ENCODE measurements at regions not wholly inside any gene's neighbourhood (a gene's known extent, or its start where the extent isn't known, plus 50 kb on each side); places are given as distances from the start of the nearest gene placed in this dataset.

GRCh38 chr17:79186406-79186805 lies 111.8 kb downstream of the ENGASE start:
- TF ChIP-seq POLR2AphosphoS5 (IDR thresholded peaks at IDR 0.05) (no peak), POLR2A (IDR thresholded peaks at IDR 0.05) (no peak), CTCF (IDR thresholded peaks at IDR 0.05 in 8 of 11, conservative IDR thresholded peaks at IDR 0.05 in 3 of 11) (no peak)
- peaks cover 6 to 19% (median 8%) of the 10 kb centered on the region in 6 donors for H3K4me1 ChIP-seq
- no peak overlapping the region for H3K4me3 ChIP-seq
- intact Hi-C loops (cut with DNase I; ENCODE audit: low total_unique reads): loop anchor here (5.0 kb wide), 1 partner anchor 206 kb away; no protein-coding TSS in a partner anchor
- WGBS, 5 donors: 59 to 70% (median 64%) methylated on average over 6 to 10 of the region's 10 CpGs
- peaks cover 2 to 100% (median 78%) of the 10 kb centered on the region in 7 donors for H3K27me3 ChIP-seq (replicated peaks in 1 of 7)
- H3K27ac ChIP-seq: no peak overlapping the region
- no peaks in the 10 kb centered on the region for H3K36me3 ChIP-seq
- DNase-seq: no peak
- no peaks in the 10 kb centered on the region for H3K9me3 ChIP-seq

- H3K4me3 ChIP-seq: no peak overlapping the region
- H3K9me3 ChIP-seq: no peaks in the 10 kb centered on the region
- intact Hi-C loops (cut with DNase I; ENCODE audit: low total_unique reads): loop anchor here (5.0 kb wide), 1 partner anchor 207 kb away; no protein-coding TSS in a partner anchor
- H3K4me1 ChIP-seq: peaks cover 6 to 19% (median 8%) of the 10 kb centered on the region in 6 donors
- no peak overlapping the region for H3K27ac ChIP-seq
- no peaks in the 10 kb centered on the region for H3K36me3 ChIP-seq
- peaks cover 2 to 100% (median 79%) of the 10 kb centered on the region in 7 donors for H3K27me3 ChIP-seq (replicated peaks in 1 of 7)
- no peak for TF ChIP-seq CTCF (IDR thresholded peaks at IDR 0.05 in 8 of 11, conservative IDR thresholded peaks at IDR 0.05 in 3 of 11)
- TF ChIP-seq POLR2A (IDR thresholded peaks at IDR 0.05): no peak
- TF ChIP-seq POLR2AphosphoS5 (IDR thresholded peaks at IDR 0.05): no peak
- WGBS, 5 donors: 75 to 87% (median 85%) methylated on average over 4 of the region's 4 CpGs
- DNase-seq: no peak
These were observed 111.0 kb downstream of the ENGASE start for GRCh38 chr17:79185671-79186070.

GRCh38 chr17:79184219-79184618 lies 109.6 kb downstream of the ENGASE start:
- no peak for TF ChIP-seq CTCF (IDR thresholded peaks at IDR 0.05 in 8 of 11, conservative IDR thresholded peaks at IDR 0.05 in 3 of 11)
- TF ChIP-seq POLR2A (IDR thresholded peaks at IDR 0.05): no peak
- TF ChIP-seq POLR2AphosphoS5 (IDR thresholded peaks at IDR 0.05): no peak
- H3K4me3 ChIP-seq: peak overlapping the region in 1 of 8 donors; percentile 10
- peaks cover 2 to 100% (median 77%) of the 10 kb centered on the region in 7 donors for H3K27me3 ChIP-seq (replicated peaks in 1 of 7)
- no peak overlapping the region for H3K27ac ChIP-seq
- intact Hi-C loops (cut with DNase I; ENCODE audit: low total_unique reads): no loop called here
- WGBS, 5 donors: 43 to 59% (median 55%) methylated on average over 6 to 10 of the region's 10 CpGs
- DNase-seq: no peak
- H3K9me3 ChIP-seq: no peaks in the 10 kb centered on the region
- H3K36me3 ChIP-seq: no peaks in the 10 kb centered on the region
- H3K4me1 ChIP-seq: peaks cover 6 to 19% (median 8%) of the 10 kb centered on the region in 6 donors

- intact Hi-C loops (cut with DNase I; ENCODE audit: low total_unique reads): no loop called here
- H3K36me3 ChIP-seq: no peaks in the 10 kb centered on the region
- H3K9me3 ChIP-seq: no peaks in the 10 kb centered on the region
- TF ChIP-seq POLR2AphosphoS5 (IDR thresholded peaks at IDR 0.05): no peak
- no peak for TF ChIP-seq POLR2A (IDR thresholded peaks at IDR 0.05)
- no peak for TF ChIP-seq CTCF (IDR thresholded peaks at IDR 0.05 in 8 of 11, conservative IDR thresholded peaks at IDR 0.05 in 3 of 11)
- no peak overlapping the region for H3K27ac ChIP-seq
- no peak for DNase-seq
- 0 to 5% (median 1%) methylated on average over 16 to 93 of the region's 93 CpGs for WGBS, 5 donors
- H3K27me3 ChIP-seq (replicated peaks in 1 of 7): peaks cover 2 to 100% (median 72%) of the 10 kb centered on the region in 7 donors
- H3K4me1 ChIP-seq: peaks cover 6 to 19% (median 8%) of the 10 kb centered on the region in 6 donors
- H3K4me3 ChIP-seq: peak overlapping the region in 3 of 8 donors; percentile 10 to 40 (median 25)
These were observed 108.9 kb downstream of the ENGASE start for GRCh38 chr17:79183293-79184158.
